ENCODE measurements at regions not wholly inside any gene's neighbourhood (a gene's known extent, or its start where the extent isn't known, plus 50 kb on each side); places are given as distances from the start of the nearest gene placed in this dataset.

DNA sequence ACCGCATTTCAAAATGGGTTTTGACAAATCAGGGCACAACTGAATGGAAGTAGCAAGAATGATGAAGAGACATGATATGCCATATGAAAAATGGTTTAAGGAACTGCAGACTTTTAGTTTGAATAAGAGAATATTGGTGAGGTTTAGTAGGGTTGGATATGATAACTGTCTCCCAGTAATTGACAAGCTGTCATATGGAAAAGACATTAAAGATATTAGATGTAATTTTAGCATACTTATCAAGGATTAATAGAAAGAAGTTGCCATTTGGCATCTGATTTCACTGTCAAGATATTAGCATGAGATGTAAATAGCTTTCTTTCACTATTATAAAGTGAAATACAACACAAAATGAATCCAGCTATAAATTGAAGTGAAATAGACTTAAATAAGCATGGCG is 169.0 kb upstream of the MPDZ start:
- TF ChIP-seq FOXM1 (IDR thresholded peaks at IDR 0.05; ENCODE audit: borderline replicate concordance, low read depth): no peak
- no peak for TF ChIP-seq TCF12 (IDR thresholded peaks at IDR 0.05; ENCODE audit: low read depth)
- TF ChIP-seq ZBTB7A (IDR thresholded peaks at IDR 0.05; ENCODE audit: low read depth): no peak
- no peak for TF ChIP-seq EP300 (IDR thresholded peaks at IDR 0.05; ENCODE audit: borderline replicate concordance)
- no peak for TF ChIP-seq EGR1 (IDR thresholded peaks at IDR 0.05)
- TF ChIP-seq REST (IDR thresholded peaks at IDR 0.05; ENCODE audit: low read depth): no peak
- TF ChIP-seq TAF1 (IDR thresholded peaks at IDR 0.05; ENCODE audit: low read depth): no peak
- TF ChIP-seq TEAD4 (IDR thresholded peaks at IDR 0.05): no peak

GRCh38 chr9:13447843-13448422 is 168.4 kb upstream of the MPDZ start:
- TF ChIP-seq TEAD4 (IDR thresholded peaks at IDR 0.05) (no peak), ZBTB7A (IDR thresholded peaks at IDR 0.05; ENCODE audit: low read depth) (no peak), REST (IDR thresholded peaks at IDR 0.05; ENCODE audit: low read depth) (no peak), NFIC (IDR thresholded peaks at IDR 0.05) (no peak), CEBPB (IDR thresholded peaks at IDR 0.05) (no peak)

DNA sequence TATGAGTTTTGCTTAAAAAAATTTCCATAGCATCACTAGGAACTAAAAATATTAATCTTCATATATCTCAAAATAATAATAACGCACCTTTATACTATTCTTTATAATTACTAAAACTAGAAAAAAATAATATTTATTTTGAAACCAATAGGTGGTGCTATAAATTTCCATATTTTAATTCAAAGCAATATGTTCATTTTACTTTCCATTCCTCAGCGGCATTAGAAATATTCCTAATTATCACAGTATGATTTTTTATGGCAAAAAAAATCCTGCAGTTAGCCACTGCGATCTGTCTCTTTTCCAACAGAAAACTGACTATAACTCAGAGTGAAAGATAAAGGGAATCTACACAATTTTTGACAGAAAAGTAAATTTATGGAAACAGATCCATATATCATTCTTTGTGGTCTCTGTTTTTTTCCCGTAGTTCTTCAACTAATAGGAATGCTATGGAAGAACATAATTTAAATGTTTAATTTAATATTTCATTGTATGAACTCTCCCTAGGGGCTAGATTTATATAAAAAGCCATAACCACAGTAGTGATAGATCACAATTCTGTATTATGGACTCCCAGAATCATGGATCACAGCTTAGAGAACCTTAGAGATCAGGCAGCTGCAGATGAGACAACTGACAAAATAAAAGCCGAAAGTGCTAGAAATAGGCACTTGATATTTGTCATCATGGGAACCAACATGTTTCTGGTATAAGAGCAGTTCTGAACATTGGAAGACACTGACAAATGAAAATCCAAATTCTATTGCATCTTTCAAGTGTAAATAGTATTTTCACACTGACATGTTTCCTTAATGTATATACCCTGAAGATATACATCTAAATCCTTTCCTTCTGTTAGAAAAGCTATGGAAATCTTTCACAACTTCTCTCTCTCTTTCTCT is 167.7 kb upstream of the MPDZ start:
- TF ChIP-seq FOXM1 (IDR thresholded peaks at IDR 0.05; ENCODE audit: borderline replicate concordance, low read depth) (no peak), REST (IDR thresholded peaks at IDR 0.05; ENCODE audit: low read depth) (no peak), TAF1 (IDR thresholded peaks at IDR 0.05; ENCODE audit: low read depth) (no peak), RAD21 (IDR thresholded peaks at IDR 0.05; ENCODE audit: low read depth) (no peak), NFIC (IDR thresholded peaks at IDR 0.05) (no peak), CEBPB (IDR thresholded peaks at IDR 0.05) (no peak), EP300 (IDR thresholded peaks at IDR 0.05; ENCODE audit: borderline replicate concordance) (no peak), YY1 (IDR thresholded peaks at IDR 0.05; ENCODE audit: low read depth) (no peak), USF1 (IDR thresholded peaks at IDR 0.05) (no peak), EGR1 (IDR thresholded peaks at IDR 0.05) (no peak), TEAD4 (IDR thresholded peaks at IDR 0.05) (no peak), ZBTB7A (IDR thresholded peaks at IDR 0.05; ENCODE audit: low read depth) (no peak), CREB1 (IDR thresholded peaks at IDR 0.05; ENCODE audit: low read depth) (no peak), TCF12 (IDR thresholded peaks at IDR 0.05; ENCODE audit: low read depth) (no peak)
- TF ChIP-seq, protein P1, sequence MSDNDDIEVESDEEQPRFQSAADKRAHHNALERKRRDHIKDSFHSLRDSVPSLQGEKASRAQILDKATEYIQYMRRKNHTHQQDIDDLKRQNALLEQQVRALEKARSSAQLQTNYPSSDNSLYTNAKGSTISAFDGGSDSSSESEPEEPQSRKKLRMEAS (IDR thresholded peaks at IDR 0.05): no peak

- TF ChIP-seq FOXM1 (IDR thresholded peaks at IDR 0.05; ENCODE audit: borderline replicate concordance, low read depth): no peak
These were observed 166.9 kb upstream of the MPDZ start for GRCh38 chr9:13446286-13446937.

DNA sequence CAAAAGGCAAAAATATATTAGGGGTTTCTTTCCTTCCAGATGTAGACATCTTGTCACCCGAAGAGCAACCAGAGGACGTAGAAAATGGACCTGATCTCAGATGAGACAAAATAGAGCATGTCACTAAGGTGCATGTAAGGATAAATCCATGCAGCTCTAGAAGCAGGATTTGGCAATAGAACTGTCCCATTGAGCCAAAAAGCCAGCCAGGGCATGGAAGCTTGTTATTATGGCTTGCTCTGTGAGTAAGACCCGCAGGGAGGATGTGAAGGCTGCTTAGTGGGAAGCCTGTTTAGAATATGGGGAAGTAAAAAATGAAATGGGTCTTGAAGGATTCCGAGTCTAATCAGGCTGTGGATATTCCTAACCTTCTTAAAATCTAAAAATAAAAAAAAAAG is 165.6 kb upstream of the MPDZ start:
- TF ChIP-seq EGR1 (IDR thresholded peaks at IDR 0.05) (no peak), CEBPB (IDR thresholded peaks at IDR 0.05) (no peak), TEAD4 (IDR thresholded peaks at IDR 0.05) (no peak), USF1 (IDR thresholded peaks at IDR 0.05) (no peak), EP300 (IDR thresholded peaks at IDR 0.05; ENCODE audit: borderline replicate concordance) (no peak), YY1 (IDR thresholded peaks at IDR 0.05; ENCODE audit: low read depth) (no peak), ZBTB7A (IDR thresholded peaks at IDR 0.05; ENCODE audit: low read depth) (no peak), NFIC (IDR thresholded peaks at IDR 0.05) (no peak), CREB1 (IDR thresholded peaks at IDR 0.05; ENCODE audit: low read depth) (no peak), TAF1 (IDR thresholded peaks at IDR 0.05; ENCODE audit: low read depth) (no peak), FOXM1 (IDR thresholded peaks at IDR 0.05; ENCODE audit: borderline replicate concordance, low read depth) (no peak), REST (IDR thresholded peaks at IDR 0.05; ENCODE audit: low read depth) (no peak), TCF12 (IDR thresholded peaks at IDR 0.05; ENCODE audit: low read depth) (no peak), RAD21 (IDR thresholded peaks at IDR 0.05; ENCODE audit: low read depth) (no peak)
- TF ChIP-seq, protein P1 (IDR thresholded peaks at IDR 0.05): no peak
